Mesothelial cell of epicardium (in vitro differentiated cells): ENCODE measurements at regions not wholly inside any gene's neighbourhood (a gene's known extent, or its start where the extent isn't known, plus 50 kb on each side); places are given as distances from the start of the nearest gene placed in this dataset.

ENCODE experiments used
- DNase-seq, 2 experiments: peaks; one replicate each; pipeline ENCODE4 v3.0.0; 2021; ENCODE audit warnings: low spot score in 2 of 2; ENCODE audit not compliant: unreplicated experiment in 2 of 2
- H3K27ac Mint-ChIP-seq: 2 replicates; pipeline ENCODE4 v1.8.0; 2021; ENCODE audit warnings: mixed read lengths
- H3K27me3 Mint-ChIP-seq: 2 replicates; pipeline ENCODE4 v1.8.0; 2021; ENCODE audit warnings: low read depth, mixed read lengths
- H3K36me3 Mint-ChIP-seq: 2 replicates; pipeline ENCODE4 v1.8.0; 2021; ENCODE audit warnings: mixed read lengths
- H3K4me1 Mint-ChIP-seq: 2 replicates; pipeline ENCODE4 v1.8.0; 2021; ENCODE audit warnings: mixed read lengths
- H3K4me3 Mint-ChIP-seq: 2 replicates; pipeline ENCODE4 v1.8.0; 2021; ENCODE audit warnings: mild to moderate bottlenecking, moderate library complexity, mixed read lengths
- H3K9me3 Mint-ChIP-seq: 2 replicates; pipeline ENCODE4 v1.8.0; 2021; ENCODE audit warnings: mixed read lengths
- CTCF ChIP-seq: fragments of 200-600 bp; sonication (generic); IDR thresholded peaks from one replicate; pipeline ENCODE4 v1.5.0; 2021; ENCODE audit warnings: antibody characterized with exemption; ENCODE audit not compliant: unreplicated experiment

- no peak overlapping the region for H3K4me3 Mint-ChIP-seq
- peaks cover 4% of the 10 kb centered on the region for H3K4me1 Mint-ChIP-seq
- peaks cover 14% of the 10 kb centered on the region for H3K9me3 Mint-ChIP-seq
- no peak for DNase-seq
- H3K27ac Mint-ChIP-seq = no peak overlapping the region
- H3K27me3 Mint-ChIP-seq = no peaks in the 10 kb centered on the region
- TF ChIP-seq CTCF = no peak
- H3K36me3 Mint-ChIP-seq = no peaks in the 10 kb centered on the region
Observed at GRCh38 chr13:85725433-85725832, 73.8 kb downstream of the SLITRK6 start.

- DNase-seq = no peak
- Mint-ChIP-seq H3K9me3 (peaks cover 14% of the 10 kb centered on the region), H3K27me3 (no peaks in the 10 kb centered on the region), H3K27ac (no peak overlapping the region), H3K4me3 (no peak overlapping the region), H3K36me3 (no peaks in the 10 kb centered on the region), H3K4me1 (peaks cover 4% of the 10 kb centered on the region)
- no peak for TF ChIP-seq CTCF
Observed at GRCh38 chr13:85724546-85725432, 74.4 kb downstream of the SLITRK6 start.

- no peaks in the 10 kb centered on the region for H3K27me3 Mint-ChIP-seq
- DNase-seq = no peak
- H3K4me1 Mint-ChIP-seq = peaks cover 4% of the 10 kb centered on the region
- no peak overlapping the region for H3K4me3 Mint-ChIP-seq
- H3K9me3 Mint-ChIP-seq = no peaks in the 10 kb centered on the region
- TF ChIP-seq CTCF = no peak
- H3K27ac Mint-ChIP-seq = no peak overlapping the region
- no peaks in the 10 kb centered on the region for H3K36me3 Mint-ChIP-seq
Observed at GRCh38 chr13:85719749-85720148, 79.5 kb downstream of the SLITRK6 start.

GRCh38 chr13:85717921-85718320 is 81.3 kb downstream of the SLITRK6 start:
- no peak for TF ChIP-seq CTCF
- no peaks in the 10 kb centered on the region for H3K9me3 Mint-ChIP-seq
- H3K4me1 Mint-ChIP-seq = no peaks in the 10 kb centered on the region
- no peak for DNase-seq
- H3K27me3 Mint-ChIP-seq = no peaks in the 10 kb centered on the region
- no peaks in the 10 kb centered on the region for H3K36me3 Mint-ChIP-seq
- H3K4me3 Mint-ChIP-seq = no peak overlapping the region
- no peak overlapping the region for H3K27ac Mint-ChIP-seq

GRCh38 chr13:85710545-85710944 is 88.7 kb downstream of the SLITRK6 start:
- TF ChIP-seq CTCF = no peak
- Mint-ChIP-seq H3K36me3 (no peaks in the 10 kb centered on the region), H3K4me1 (peaks cover 2% of the 10 kb centered on the region), H3K4me3 (no peak overlapping the region), H3K27me3 (no peaks in the 10 kb centered on the region), H3K27ac (no peak overlapping the region), H3K9me3 (peaks cover 4% of the 10 kb centered on the region)
- no peak for DNase-seq
